SK-N-SH (cell line): ENCODE measurements at regions not wholly inside any gene's neighbourhood (a gene's known extent, or its start where the extent isn't known, plus 50 kb on each side); places are given as distances from the start of the nearest gene placed in this dataset.

Experiments used
- CTCF ChIA-PET: fragments of 300-600, 350-600 bp; formaldehyde crosslinking; extraction: SDS; loops from one replicate; lab custom pipeline; 2021; lab: Yijun Ruan, JAX
- POLR2A ChIA-PET: fragments of 350-600 bp; sonication (Branson Sonifier 250); formaldehyde crosslinking; extraction: SDS; loops from one replicate; lab custom pipeline; 2020; ENCODE audit warnings: antibody characterized with exemption, inconsistent platforms; lab: Yijun Ruan, JAX
- DNase-seq: peaks from one replicate; pipeline ENCODE4 v3.0.0; 2012
- H2AFZ ChIP-seq: fragments of 200-600 bp; sonication (generic); 2 replicates; pipeline ENCODE4 v1.8.1; 2016; ENCODE audit warnings: antibody characterized with exemption, mild to moderate bottlenecking, low read depth
- H3F3A ChIP-seq: fragments of 200-600 bp; sonication (generic); replicated peaks from 2 replicates; pipeline ENCODE3; 2016; ENCODE audit warnings: antibody characterized with exemption, mild to moderate bottlenecking; ENCODE audit not compliant: insufficient read depth
- H3K27ac ChIP-seq, 2 experiments: fragments of 200-500 bp in 1 of 2; fragments of 200-600 bp in 1 of 2; sonication (Bioruptor generic) in 1 of 2; sonication (generic), shearing (Covaris generic) in 1 of 2; 2 replicates each; pipeline versions ENCODE4 v1.5.1 to v1.6.1; 2014 to 2016; ENCODE audit warnings: low read depth in 2 of 2, inconsistent platforms in 1 of 2, low read length in 1 of 2, mild to moderate bottlenecking in 1 of 2, mixed read lengths in 1 of 2
- H3K27me3 ChIP-seq: fragments of 200-600 bp; sonication (generic), shearing (Covaris generic); 2 replicates; pipeline ENCODE4 v1.6.1; 2016; ENCODE audit warnings: mixed run types; ENCODE audit not compliant: insufficient read depth
- H3K36me3 ChIP-seq, 2 experiments: fragments of 200-500 bp in 1 of 2; fragments of 200-600 bp in 1 of 2; sonication (Bioruptor generic) in 1 of 2; sonication (generic) in 1 of 2; replicated peaks in 1 of 2; 2 replicates each; pipeline versions ENCODE3 to v1.5.1; 2014 to 2016; ENCODE audit warnings: low read length in 1 of 2, mild to moderate bottlenecking in 1 of 2; ENCODE audit not compliant: insufficient read depth in 2 of 2, control insufficient read depth in 1 of 2
- H3K4me1 ChIP-seq, 2 experiments: fragments of 200-500 bp in 1 of 2; fragments of 200-600 bp in 1 of 2; sonication (Bioruptor generic) in 1 of 2; sonication (generic), shearing (Covaris generic) in 1 of 2; 2 replicates each; pipeline versions ENCODE4 v1.5.1 to v1.6.1; 2014 to 2016; ENCODE audit warnings: low read depth in 1 of 2, low read length in 1 of 2, mixed run types in 1 of 2; ENCODE audit not compliant: insufficient read depth in 2 of 2, control insufficient read depth in 1 of 2
- H3K4me2 ChIP-seq: fragments of 200-600 bp; sonication (generic), shearing (Covaris generic); 2 replicates; pipeline ENCODE4 v1.6.1; 2017; ENCODE audit warnings: mixed run types
- H3K4me3 ChIP-seq, 2 experiments: fragments of 200-500 bp in 1 of 2; fragments of 200-600 bp in 1 of 2; sonication (Bioruptor generic) in 1 of 2; sonication (generic), shearing (Covaris generic) in 1 of 2; 2 replicates each; pipeline versions ENCODE4 v1.5.1 to v1.8.1; 2014 to 2016; ENCODE audit warnings: low read depth in 2 of 2, inconsistent platforms in 1 of 2, low read length in 1 of 2, mild to moderate bottlenecking in 1 of 2, mixed read lengths in 1 of 2, moderate library complexity in 1 of 2
- H3K79me2 ChIP-seq: fragments of 200-600 bp; sonication (generic); 2 replicates; pipeline ENCODE4 v1.8.1; 2017; ENCODE audit warnings: mild to moderate bottlenecking; ENCODE audit not compliant: insufficient read depth
- H3K9ac ChIP-seq: fragments of 200-600 bp; sonication (generic); 2 replicates; pipeline ENCODE4 v1.6.1; 2017; ENCODE audit warnings: mixed run types
- H3K9me2 ChIP-seq: fragments of 200-600 bp; sonication (generic); 2 replicates; pipeline ENCODE4 v1.6.1; 2017; ENCODE audit warnings: mixed run types
- H3K9me3 ChIP-seq: fragments of 200-600 bp; sonication (generic); 2 replicates; pipeline ENCODE4 v1.6.1; 2017; ENCODE audit warnings: mixed run types, mild to moderate bottlenecking, moderate library complexity
- H4K20me1 ChIP-seq: fragments of 200-600 bp; sonication (generic); 2 replicates; pipeline ENCODE4 v1.6.1; 2017; ENCODE audit warnings: mild to moderate bottlenecking, mixed run types; ENCODE audit not compliant: insufficient read depth
- CTCF ChIP-seq: fragments of 200-600 bp; sonication (generic); IDR thresholded peaks from 2 replicates; pipeline ENCODE4 v1.6.1; 2017; ENCODE audit warnings: antibody characterized with exemption, mild to moderate bottlenecking, moderate library complexity
- ELF1 ChIP-seq: IDR thresholded peaks from 2 replicates; pipeline ENCODE4 v1.4.0; 2012
- EP300 ChIP-seq, 2 experiments: IDR thresholded peaks; 2 replicates each; pipeline versions ENCODE4 v1.4.0 to v1.6.1; 2012; ENCODE audit warnings: borderline replicate concordance in 1 of 2, low read depth in 1 of 2, low read length in 1 of 2
- EZH2phosphoT487 ChIP-seq: fragments of 200-600 bp; sonication (generic); IDR thresholded peaks from 2 replicates; pipeline ENCODE4 v1.6.1; 2017; ENCODE audit warnings: low read depth, mixed run types, mild to moderate bottlenecking, antibody characterized with exemption, moderate library complexity, borderline replicate concordance
- GATA2 ChIP-seq: sonication (generic); formaldehyde crosslinking; IDR thresholded peaks from 2 replicates; pipeline ENCODE4 v1.5.0; 2020; ENCODE audit warnings: mild to moderate bottlenecking, missing genetic modification reagents
- JUND ChIP-seq: IDR thresholded peaks from 2 replicates; pipeline ENCODE4 v1.4.0; 2012
- RAD21 ChIP-seq: IDR thresholded peaks from 2 replicates; pipeline ENCODE4 v1.6.1; 2012; ENCODE audit warnings: mild to moderate bottlenecking, low read length
- RCOR1 ChIP-seq: fragments of 150-350 bp; IDR thresholded peaks from 2 replicates; pipeline ENCODE4 v1.6.1; 2017; ENCODE audit warnings: antibody characterized with exemption, low read length
- SMC3 ChIP-seq: IDR thresholded peaks from 2 replicates; pipeline ENCODE4 v1.6.1; 2012; ENCODE audit warnings: low read depth, low read length, improper control_type of control experiment
- TAF1 ChIP-seq: IDR thresholded peaks from 2 replicates; pipeline ENCODE4 v1.6.1; 2012; ENCODE audit warnings: low read depth, mild to moderate bottlenecking, low read length, moderate library complexity, borderline replicate concordance
- TCF12 ChIP-seq: IDR thresholded peaks from 2 replicates; pipeline ENCODE4 v1.4.0; 2012
- TEAD4 ChIP-seq: IDR thresholded peaks from 2 replicates; pipeline ENCODE4 v1.4.0; 2012; ENCODE audit warnings: mild to moderate bottlenecking, borderline replicate concordance; ENCODE audit not compliant: insufficient read depth
- USF2 ChIP-seq: fragments of 150-350 bp; IDR thresholded peaks from 2 replicates; pipeline ENCODE4 v1.6.1; 2017; ENCODE audit warnings: antibody characterized with exemption, low read length, low read depth, borderline replicate concordance
- WGBS: methylation state at CpG from one replicate; pipeline ENCODE4 v1.1.6; 2017; ENCODE audit warnings: low lambda C conversion rate; 5-methylcytosine and 5-hydroxymethylcytosine counted together
- TF ChIP-seq, protein P1 (sequence below): IDR thresholded peaks from 2 replicates; pipeline ENCODE4 v1.4.0; 2012; ENCODE audit warnings: low read depth, borderline replicate concordance
- TF ChIP-seq, protein P2 (sequence below): IDR thresholded peaks from 2 replicates; pipeline ENCODE4 v1.4.0; 2012; ENCODE audit warnings: low read depth

DNA sequence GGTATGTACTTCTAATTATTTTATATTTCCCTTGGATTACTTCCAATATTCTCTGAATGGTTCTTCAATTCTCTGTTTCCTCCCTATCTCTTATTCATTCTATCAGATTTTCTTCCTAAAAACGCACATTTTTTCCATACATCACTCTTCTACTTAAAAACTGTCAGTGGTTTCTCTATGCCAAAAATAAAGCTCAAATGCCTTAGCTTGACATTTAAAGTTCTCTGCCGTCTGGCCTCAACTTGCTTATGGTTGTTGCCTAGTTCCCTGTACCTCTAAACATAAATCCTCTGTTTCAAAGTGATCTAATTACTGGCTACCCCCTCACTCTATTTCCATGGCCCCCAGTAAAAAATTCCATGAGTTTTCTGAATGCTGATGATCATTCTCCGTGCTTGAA lies 671.0 kb upstream of the ADGRL2 start (continued):
- no peak for TF ChIP-seq CTCF
- TF ChIP-seq EP300 (IDR thresholded peaks at IDR 0.05; ENCODE audit: borderline replicate concordance in 1 of 2, low read depth in 1 of 2, low read length in 1 of 2), result no peak
- no peak for TF ChIP-seq JUND
- TF ChIP-seq ELF1, result no peak
- TF ChIP-seq, protein P1, sequence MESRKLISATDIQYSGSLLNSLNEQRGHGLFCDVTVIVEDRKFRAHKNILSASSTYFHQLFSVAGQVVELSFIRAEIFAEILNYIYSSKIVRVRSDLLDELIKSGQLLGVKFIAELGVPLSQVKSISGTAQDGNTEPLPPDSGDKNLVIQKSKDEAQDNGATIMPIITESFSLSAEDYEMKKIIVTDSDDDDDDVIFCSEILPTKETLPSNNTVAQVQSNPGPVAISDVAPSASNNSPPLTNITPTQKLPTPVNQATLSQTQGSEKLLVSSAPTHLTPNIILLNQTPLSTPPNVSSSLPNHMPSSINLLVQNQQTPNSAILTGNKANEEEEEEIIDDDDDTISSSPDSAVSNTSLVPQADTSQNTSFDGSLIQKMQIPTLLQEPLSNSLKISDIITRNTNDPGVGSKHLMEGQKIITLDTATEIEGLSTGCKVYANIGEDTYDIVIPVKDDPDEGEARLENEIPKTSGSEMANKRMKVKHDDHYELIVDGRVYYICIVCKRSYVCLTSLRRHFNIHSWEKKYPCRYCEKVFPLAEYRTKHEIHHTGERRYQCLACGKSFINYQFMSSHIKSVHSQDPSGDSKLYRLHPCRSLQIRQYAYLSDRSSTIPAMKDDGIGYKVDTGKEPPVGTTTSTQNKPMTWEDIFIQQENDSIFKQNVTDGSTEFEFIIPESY, result no peak
- TF ChIP-seq RCOR1, result no peak

- no peaks in the 10 kb centered on the region; a peak in 1 of 4 replicates for H3K4me1 ChIP-seq
- DNase-seq, result no peak
- peaks cover 3% of the 10 kb centered on the region for H3F3A ChIP-seq
- no peaks in the 10 kb centered on the region for H3K36me3 ChIP-seq
- H3K79me2 ChIP-seq, result no peaks in the 10 kb centered on the region
- ChIA-PET CTCF (interaction anchor here (0.7 kb wide), 1 partner anchor 17 kb away, joined by 4 read pairs; no protein-coding TSS in a partner anchor), POLR2A (no interaction called here)
- no peaks in the 10 kb centered on the region for H3K9me3 ChIP-seq
- H3K27me3 ChIP-seq, result no peaks in the 10 kb centered on the region
- TF ChIP-seq ELF1, result no peak
- H4K20me1 ChIP-seq, result no peaks in the 10 kb centered on the region
- no peaks in the 10 kb centered on the region for H3K9me2 ChIP-seq
- H3K27ac ChIP-seq, result no peak overlapping the region
- no peak overlapping the region for H3K4me2 ChIP-seq
- no peak overlapping the region for H3K9ac ChIP-seq
- no peak overlapping the region for H3K4me3 ChIP-seq
- 78% methylated on average over 4 of the region's 4 CpGs for WGBS
- H2AFZ ChIP-seq, result no peak overlapping the region
Measured at GRCh38 chr1:81129366-81129765, 671.4 kb upstream of the ADGRL2 start.

- H3K4me3 ChIP-seq, result no peak overlapping the region
- H3K4me2 ChIP-seq, result no peak overlapping the region
- no peaks in the 10 kb centered on the region for H3K79me2 ChIP-seq
- ChIA-PET CTCF (no interaction called here), POLR2A (no interaction called here)
- no peaks in the 10 kb centered on the region; a peak in 1 of 4 replicates for H3K4me1 ChIP-seq
- no peaks in the 10 kb centered on the region for H3K36me3 ChIP-seq
- no peaks in the 10 kb centered on the region for H3K9me3 ChIP-seq
- no peaks in the 10 kb centered on the region for H3F3A ChIP-seq
- no peak overlapping the region for H3K27ac ChIP-seq
- no peaks in the 10 kb centered on the region for H3K9me2 ChIP-seq
- WGBS, result 84% methylated on average over 1 of the region's 1 CpG
- no peak overlapping the region for H2AFZ ChIP-seq
- no peak for DNase-seq
- H3K9ac ChIP-seq, result no peak overlapping the region
- no peaks in the 10 kb centered on the region for H3K27me3 ChIP-seq
- no peaks in the 10 kb centered on the region for H4K20me1 ChIP-seq
- TF ChIP-seq SMC3 (no peak), RAD21 (no peak), TCF12 (no peak), CTCF (no peak), GATA2 (CRISPR knock-in tag) (no peak), USF2 (no peak), TEAD4 (no peak), EZH2phosphoT487 (no peak), TAF1 (no peak)
- TF ChIP-seq, protein P1, result no peak
- TF ChIP-seq, protein P2, sequence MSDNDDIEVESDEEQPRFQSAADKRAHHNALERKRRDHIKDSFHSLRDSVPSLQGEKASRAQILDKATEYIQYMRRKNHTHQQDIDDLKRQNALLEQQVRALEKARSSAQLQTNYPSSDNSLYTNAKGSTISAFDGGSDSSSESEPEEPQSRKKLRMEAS, result no peak
Measured at GRCh38 chr1:81128079-81128478, 672.7 kb upstream of the ADGRL2 start.
